EL (cell line): ENCODE measurements at regions not wholly inside any gene's neighbourhood (a gene's known extent, or its start where the extent isn't known, plus 50 kb on each side); places are given as distances from the start of the nearest gene placed in this dataset.
A peak's percentile ranks its signal among the peaks of the same experiment; 100 is the strongest.

Experiments used
- DNase-seq: peaks from one replicate; pipeline ENCODE4 v3.0.0-alpha.2; 2016

DNA sequence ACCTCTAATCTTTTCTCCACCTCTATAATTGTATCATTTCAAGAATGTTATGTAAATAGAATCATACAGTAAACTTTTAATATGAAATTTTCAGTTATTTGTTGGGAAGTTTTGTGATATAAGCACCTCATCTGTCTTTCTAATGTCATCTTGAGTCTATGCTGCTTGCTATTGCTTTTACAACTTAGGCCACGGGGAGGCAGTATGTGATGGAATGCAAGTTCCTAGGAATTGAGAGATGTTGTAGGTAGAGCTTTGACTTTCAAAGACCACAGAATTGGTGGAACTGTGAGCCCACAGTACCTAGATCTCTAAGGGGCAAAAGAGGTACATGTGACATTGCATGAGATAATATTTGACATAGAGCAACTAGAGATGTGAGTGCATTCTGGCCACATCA, 328.3 kb downstream of the MFSD1 start:
- DNase-seq, result no peak

DNA sequence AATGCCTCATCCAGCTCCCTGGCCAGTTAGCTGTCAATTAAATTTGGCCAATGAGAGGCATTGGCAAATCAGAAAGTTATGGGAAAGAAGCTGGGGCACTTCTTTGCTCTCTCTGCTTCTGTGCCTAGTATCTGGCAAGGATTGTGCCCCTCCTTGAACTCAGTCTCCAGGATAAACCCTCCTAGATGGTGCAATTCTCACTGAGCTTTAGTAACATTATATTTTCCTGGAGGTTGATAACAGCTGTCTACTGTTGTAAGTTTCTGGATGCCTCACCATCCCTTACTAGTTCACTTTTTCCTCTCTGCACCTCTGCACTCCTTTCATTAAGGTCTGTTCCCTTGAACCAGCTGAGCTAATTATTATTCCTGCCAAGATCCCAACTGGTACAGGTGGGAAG, 329.5 kb downstream of the MFSD1 start:
- DNase-seq, result no peak

DNA sequence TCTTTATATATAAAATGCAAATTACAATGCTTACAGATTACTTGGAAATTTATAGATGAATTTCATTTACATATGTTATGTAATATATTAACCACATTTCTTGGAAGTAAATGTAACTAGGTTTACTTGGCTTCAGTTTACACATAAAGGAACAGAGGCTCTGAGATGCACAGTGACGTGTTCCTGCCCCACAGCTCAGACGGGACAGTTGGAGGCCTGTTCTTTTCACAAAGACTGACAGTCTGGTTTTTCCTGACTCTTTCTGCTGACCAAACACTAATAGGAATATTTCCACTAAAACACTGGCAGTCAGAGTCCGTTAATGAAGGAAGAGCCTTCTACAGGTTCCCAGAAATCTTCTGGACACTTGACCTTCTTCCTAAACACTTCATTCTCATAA, 336.1 kb downstream of the MFSD1 start:
- no peak for DNase-seq

DNA sequence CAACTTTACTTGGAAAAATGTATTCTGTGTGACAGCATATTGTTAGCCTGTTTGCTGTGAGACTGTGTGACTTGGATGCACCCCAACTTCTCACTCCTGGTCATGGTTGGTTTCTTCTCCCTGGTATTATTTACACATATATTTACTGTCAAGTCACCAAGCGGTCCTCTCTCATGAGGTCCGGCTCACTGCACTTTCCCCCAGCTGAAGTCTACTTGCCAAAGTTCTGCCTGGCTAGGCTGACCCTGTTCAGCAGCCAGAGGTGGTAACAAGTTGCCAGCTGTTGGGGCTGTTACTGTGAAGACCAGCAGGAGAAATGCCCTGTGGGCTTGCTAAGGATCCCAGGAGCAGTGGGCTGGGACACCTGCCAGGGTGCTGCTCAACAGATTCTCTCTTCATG, 337.5 kb downstream of the MFSD1 start:
- DNase-seq, result no peak

DNA sequence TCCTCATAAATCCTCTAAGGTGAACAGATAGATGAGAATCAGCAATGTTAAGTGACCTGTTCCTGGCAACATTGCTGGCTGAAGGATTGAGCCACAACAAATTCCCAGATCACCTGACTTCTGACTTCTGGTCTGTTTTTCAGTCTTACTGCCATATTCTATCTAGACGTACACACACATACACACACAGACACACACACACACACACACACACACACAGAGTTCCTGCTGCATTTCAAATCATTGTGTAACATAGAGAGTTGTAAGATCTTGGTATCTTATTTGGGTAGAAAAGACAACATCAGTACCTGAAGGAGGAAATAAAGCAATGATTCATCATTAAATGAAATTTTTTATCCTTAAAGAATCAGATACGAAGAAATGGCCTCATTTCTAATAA, 342.6 kb downstream of the MFSD1 start:
- DNase-seq, result no peak

DNA sequence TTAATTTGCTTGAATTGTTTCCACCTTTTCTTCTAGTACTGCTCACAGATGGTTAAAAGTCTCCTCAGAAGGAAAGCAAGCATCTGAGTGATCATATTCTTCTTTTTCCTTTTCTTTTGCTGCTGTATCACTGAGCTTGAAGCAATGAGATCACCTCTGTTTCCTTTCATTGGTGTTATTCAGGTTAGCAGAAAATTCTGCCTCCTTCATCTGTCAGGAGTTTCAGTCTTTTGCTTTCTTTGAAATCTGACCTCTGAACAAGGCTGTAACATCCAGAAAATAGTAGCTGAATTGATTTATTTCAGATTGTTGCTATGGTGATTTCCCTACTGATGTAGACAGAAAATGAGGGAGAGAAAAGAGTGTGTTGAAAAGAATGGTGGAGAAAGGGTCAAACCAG, 343.0 kb downstream of the MFSD1 start:
- DNase-seq, result no peak

DNA sequence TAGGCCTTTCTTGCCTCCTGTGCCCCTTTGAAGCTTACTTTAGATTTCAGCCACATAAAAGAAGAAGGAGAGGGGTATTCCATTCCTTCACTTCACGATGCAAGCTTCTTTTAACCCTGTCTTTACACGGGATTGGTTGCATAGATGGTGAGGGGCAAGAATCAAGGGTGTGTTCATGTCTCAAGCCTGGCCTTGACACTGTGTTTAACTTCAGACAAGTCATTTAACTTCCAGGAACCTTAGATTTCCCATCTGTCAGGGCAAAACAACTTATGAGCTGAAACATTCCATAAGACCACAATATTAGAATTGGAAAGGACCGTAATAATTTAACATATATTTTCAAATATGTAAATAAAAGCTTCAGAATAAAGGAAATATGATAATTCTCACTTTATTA, 344.5 kb downstream of the MFSD1 start:
- DNase-seq, result no peak

DNA sequence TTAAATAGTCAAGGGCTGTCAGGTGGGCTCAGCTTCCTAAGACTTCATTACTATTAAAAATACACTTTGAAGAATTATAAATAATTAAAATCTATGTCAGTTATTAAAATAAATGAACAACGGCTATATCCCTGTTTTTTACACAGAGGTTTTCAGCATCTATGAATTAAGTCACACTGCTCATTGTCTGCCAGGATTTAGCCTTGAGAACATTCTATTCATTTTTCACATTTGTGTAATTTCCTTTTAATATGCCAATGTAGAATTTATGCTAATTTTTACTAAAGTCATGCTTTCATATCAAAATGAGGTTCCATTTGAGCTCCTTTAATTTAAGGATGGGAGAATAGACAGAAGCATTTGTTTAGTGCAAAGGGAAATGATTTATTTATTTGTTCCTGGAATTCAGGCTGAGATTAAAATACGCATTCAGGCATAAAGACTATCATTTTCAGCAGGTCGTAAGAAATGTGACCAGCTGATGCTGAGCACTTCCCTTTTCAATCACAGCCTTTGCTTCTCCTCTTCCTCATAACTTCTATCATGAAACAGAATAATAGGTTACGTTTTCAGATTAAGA, 345.1 kb downstream of the MFSD1 start:
- no peak for DNase-seq

DNA sequence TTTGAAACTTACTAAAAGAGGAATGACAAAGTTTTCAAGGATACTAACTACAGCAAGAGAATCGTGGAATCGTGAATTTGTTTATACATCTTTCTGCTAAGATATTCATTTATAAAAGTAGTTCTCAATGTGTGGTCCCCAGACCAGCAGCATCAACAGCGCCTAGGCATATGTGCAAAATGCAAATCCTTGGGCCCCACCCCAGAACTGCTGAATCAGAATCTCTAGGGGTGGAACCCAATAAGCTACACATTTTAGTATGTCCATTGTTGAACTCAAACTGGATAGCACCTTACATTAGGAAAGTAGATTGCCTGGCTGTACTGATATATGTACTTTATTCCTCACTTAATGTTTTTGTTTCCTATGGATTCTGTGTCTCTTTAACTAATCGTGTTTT, 346.0 kb downstream of the MFSD1 start:
- DNase-seq, result no peak

DNA sequence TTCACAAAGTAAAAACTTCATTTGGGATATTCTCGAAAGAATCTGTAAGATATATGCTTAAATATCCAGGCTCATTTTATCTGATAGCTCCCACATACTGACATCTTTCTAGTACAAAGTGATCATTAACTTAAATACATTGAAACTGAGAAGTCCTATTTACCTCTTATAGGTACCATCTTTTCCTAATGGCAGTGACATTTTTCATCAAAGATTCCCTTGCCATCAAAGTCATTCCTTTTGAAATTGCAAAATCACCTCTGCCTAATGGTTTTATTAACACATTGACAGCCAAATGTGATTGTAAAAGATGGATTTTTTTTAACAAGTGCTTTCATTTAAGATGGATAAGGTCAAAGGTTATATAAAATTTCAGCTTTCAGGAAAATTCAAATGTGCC, 346.6 kb downstream of the MFSD1 start:
- DNase-seq, result no peak

DNA sequence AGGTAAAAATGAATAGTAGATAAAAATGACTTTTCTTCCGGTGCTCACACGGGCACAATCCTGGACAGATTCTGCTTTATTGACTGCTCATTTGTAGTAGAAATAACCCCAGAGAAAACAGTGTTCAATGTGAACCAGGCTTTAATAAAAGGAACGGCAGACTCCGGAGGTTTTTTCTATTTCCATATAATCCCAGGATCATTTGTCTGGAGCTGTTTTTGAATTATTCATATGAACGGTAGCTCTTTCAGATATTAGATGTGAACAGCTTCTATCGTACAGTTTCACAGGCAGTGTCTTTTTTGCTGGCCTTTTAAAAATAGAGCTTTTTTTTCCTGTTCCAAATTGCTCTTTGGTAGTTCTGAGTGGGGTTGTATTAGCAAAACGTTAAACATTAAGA, 347.3 kb downstream of the MFSD1 start:
- DNase-seq, result no peak

DNA sequence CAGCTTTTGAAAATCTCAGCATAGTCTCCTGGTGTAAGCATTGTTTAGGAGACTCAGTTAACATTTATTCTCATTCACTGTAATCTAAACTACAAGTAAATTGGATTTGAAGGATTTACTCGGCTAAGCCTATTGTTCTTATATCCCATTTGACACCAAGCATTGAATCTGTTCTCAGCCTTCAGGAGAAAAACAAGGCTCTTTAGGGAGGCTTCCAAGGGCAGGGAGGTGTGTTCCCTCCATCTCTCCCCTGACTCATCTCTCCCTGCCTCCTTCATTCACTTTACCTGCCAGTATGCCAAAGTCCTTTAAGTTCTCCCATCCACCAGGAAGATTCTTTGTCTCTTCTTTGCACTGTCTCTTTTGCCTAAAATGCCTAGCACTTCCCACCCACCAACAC, 347.8 kb downstream of the MFSD1 start:
- DNase-seq, result no peak

DNA sequence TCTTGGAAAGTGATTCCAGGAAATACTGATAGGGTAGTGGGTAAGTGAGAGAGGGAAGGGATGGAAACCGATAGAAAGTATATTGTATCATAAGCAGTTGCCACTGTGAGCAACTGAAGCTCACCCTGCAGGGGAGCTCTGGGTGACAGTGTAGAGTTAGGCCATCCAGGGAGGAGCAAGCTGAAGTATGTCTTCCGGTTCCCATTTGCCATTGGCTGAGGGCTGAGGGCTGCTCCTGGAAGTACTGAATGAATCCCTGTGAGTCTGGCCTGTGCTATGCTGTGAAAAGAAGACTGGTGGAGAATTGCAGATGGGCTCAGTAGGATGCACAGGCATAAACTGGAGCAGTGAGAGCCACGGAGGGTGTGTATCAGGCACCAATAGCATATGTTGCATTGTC, 348.3 kb downstream of the MFSD1 start:
- DNase-seq, result no peak

DNA sequence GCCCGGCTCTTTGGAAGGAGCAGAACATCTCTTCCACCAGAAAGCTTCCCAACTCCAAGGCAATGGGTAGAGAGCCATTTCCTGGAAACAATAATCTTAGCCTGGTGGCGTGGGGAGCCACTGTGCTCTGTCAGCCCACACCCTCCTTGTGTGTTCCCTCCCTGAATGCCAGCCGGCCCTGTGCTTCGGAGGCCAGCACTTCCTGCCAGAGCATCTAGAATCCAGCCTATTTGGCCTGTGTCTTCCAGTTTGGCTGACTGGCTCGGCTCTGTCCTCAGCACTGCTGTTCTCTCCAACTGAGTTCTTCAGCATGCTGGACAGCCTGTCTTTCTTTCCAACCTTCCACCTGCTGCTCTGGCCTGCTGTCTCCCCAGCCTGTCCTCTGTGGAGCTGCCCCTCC, 349.3 kb downstream of the MFSD1 start:
- no peak for DNase-seq

DNA sequence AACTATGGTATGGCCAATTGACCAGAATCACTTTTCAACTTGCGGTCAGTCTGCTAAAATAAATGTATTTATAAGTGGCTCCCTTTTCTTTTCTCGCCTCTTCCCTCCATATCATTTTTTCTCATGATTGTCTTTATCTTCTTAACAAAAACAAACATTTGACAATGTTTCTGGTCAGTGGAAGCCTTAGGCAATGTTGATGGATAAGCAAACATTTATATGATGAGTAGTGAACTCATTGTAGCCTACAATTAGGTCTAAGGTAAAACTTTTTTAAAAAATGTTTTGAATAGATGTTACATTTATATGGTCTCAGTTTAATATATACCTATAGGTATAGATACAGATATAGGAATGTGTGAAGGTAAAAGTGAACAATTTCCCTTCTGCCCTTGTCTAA, 355.4 kb downstream of the MFSD1 start:
- DNase-seq, result no peak

DNA sequence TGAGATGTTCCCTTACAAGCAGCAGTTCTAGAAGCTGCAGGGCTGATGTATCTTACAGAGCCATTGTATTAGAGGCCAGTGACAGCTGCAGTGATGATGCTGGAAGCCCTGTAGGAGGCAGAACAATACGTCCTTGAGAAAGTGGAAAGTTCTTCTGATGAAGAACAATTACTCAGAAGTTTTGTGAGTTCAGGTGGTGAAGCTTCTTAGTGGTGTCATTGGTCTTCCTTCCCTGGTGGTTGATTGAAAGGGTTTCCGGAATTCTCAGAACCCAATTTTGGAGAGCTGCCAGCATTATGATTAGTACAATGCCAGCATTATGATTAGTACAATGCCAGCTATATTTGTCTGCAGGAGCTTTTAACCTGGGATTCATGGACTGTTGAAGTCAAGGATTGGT, 356.4 kb downstream of the MFSD1 start:
- no peak for DNase-seq

DNA sequence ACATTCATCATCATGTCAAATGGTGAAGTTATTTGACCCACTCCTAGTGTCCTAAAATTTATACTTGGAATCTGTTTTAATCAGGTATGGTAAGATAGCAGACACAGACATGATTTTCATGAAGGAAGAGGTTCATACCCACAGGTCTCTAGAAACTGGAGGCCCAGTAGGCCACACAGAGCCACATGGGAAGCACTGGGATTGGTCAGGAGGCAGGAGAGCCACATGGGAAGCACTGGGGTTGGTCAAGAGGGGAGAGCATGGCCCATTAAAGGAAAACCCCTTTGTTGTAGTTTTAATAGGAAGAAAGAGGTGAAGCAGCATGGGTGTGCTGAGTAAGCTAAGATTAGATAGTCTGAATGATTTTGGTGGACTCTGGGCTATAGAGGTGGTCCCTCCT, 356.9 kb downstream of the MFSD1 start:
- no peak for DNase-seq

DNA sequence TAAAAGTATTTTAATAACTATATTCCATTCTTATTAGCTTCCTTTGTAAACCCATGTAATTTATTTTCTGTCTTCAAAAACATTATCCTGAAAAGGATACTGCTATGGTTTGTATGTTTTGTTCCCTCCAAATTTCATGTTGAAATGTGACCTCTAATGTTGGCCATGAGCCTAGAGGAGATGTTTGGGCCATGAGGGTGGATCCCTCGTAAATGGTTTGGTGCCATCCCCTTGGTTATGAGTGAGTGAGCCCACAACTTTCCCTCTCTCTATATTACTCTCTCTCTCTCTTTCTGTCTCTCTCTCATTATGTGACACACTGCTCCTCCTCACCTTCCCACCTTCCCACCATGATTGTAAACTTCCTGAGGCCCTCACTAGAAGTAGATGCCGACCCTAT, 357.7 kb downstream of the MFSD1 start:
- no peak for DNase-seq

DNA sequence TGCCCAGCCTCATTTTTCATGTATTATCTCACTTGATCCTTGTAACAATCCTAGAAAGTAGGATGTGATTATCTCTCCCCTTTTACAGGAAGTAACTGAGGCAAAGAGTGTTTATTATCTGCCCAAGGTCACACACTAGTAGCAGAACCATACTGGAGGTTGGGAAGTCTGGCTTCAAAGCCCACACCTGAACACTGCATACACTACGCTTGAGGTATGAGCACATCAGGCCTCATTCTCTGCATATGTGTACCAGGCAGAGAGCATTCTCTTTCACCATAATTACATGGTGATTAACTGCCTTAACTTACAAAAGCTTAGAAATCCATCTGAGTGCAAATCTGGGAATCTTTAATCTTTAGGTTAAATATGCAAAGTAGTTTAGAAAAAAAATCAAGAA, 361.8 kb downstream of the MFSD1 start:
- no peak for DNase-seq

DNA sequence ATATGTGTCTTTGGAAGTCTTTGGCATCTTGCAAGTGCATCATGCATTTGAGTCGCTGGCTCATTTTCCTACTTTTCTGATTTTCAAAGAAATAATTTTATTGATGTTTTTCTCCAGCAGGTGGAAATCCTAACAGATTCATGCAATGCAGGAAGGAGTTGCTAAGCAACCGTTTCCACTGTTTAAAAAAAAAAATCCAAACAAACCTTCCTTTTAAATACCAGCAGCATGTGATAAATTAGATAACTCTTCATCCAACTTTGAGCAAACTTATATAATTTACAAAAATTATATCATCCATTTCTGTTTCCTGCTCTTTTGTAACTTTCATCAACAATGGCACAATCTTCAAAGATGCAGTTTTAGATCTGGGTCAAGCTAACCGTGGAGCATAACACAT, 364.1 kb downstream of the MFSD1 start:
- no peak for DNase-seq

DNA sequence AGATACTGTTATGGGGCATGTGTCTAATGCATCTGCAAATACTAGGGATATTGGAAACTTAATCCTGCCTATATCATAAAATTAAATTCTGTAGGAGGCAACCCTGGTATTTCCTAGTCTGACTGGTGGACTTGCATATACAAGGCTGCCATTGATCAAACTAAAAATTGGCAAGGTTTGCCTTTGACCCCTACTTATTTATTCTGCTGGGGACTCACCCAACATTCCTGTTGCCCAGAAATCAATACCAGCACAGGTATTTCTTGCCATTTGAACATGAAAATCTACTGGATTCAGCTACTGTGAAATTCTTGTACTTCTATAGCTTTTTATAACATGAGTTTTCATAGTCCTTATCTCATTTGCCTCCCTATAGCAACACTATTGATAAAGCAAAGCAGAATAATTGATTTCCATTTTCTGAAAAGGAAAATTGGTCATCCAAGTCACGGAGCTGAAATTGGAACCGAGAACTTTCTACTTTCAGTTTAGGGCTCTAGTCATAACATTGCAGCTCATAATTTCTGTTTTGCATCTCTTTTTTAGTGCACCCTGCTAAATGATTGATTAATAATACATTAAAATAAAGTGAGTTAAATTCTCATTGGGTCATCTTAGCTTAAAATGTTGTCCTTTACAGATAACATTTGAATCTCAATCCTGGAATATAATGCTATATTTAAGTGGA, 365.2 kb downstream of the MFSD1 start:
- no peak for DNase-seq

DNA sequence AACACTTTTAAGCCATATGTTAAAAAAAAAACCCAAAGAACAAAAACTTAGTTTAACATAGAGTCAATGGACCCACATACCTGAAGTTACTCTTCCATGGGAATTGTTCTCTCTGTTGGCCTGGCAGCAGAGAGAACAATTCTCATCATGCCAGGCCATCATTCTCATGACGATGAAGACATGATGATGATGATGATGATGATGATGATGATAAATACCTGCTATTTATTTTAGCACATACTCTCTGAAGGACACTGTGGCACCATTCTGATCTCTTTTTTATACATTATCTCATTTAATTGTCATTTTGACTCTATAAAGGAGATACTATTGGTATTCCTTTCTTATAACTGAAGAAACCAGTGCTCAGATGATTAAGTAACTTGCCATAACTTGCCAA, 366.9 kb downstream of the MFSD1 start:
- DNase-seq, result no peak

DNA sequence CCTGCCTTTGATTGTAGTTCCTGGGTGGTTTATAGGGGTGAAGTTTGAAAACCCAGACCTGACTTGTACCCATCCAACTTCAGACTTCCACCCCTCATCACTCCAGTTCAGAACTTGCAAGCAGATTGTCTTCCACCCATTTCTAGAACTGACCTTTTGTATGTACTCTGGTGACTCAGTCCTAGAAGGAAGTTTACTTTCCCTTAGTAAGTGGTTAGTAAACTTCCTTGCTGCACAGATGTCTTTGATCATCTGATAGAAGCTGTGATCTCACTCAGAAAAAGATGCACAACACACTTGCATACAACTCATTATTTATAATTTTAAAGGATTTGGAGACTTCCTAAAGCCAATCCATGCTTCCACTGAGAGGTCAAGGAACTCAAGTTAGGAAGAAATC, 368.0 kb downstream of the MFSD1 start:
- peak; percentile 80 for DNase-seq

DNA sequence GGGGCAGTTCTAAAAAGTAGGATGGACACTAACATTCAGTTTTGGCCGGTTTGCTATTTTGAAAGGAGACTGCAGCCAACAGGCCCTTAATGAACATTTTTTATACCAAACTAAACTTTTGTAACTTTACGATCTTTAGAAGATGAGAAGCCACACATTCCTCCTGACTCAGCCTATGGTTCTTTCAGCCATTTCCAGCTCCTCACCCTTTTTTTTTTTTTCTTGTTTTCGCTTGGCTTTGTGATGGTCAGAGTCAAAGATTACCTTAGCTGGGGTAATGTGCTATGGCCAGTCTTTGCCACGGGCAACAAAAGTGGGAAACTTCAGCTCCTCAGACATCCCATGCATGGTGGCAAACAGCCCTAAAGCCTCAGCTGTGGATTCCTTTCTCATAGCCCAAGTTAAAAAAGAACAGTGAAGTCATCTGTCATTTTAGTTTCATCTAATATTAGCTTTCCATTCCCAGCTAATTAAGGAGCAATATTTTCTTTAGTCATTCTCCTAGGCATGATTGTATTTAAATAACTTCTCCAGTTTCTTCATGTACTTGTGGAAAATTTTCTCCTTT, 368.7 kb downstream of the MFSD1 start:
- peak; percentile 66 for DNase-seq

DNA sequence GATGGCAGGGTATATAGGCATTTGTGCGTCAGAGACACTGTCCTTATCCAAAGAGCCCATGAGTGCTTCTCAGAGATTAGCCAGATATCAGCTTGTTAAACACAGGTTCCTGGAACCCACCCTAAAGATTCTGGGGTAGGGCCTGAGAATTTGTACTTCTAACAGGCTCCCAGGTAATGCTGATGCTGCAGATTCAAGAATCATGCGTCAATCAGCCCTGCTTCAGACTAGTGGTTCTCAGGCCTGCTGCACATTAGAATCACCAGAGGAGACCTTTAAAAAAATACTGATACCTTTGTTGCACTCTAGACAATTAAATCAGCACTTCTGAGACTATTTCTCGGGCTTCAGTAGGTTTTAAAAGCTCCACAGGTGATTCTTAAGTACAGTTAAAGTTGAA, 369.5 kb downstream of the MFSD1 start:
- no peak for DNase-seq
